ENCODE measurements at regions not wholly inside any gene's neighbourhood (a gene's known extent, or its start where the extent isn't known, plus 50 kb on each side); places are given as distances from the start of the nearest gene placed in this dataset.

DNA sequence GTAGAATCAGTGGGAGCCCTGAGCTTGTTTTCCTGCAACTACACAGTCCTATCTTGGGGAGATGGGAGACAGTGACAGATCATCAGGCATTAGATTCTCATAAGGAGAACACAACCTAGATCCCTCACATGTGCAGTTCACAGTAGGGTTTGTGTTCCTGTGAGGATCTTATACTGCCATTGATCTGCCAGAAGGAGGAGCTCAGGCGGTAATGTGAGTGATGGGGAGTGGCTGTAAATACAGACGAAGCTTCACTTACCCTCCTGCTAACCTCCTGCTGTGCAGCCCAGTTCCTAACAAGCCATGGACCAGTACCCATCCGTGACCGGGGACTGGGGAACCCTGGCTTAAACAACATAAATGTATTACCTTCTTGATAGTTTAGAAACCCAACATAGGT, 1034.1 kb downstream of the BCL11B start:
- Histone ChIP-seq H3K18ac (ENCODE audit: low read depth, low read length) (no peak overlapping the region), H3K4me3 (ENCODE audit: insufficient read depth, low read depth, low read length) (no peak overlapping the region), H2AFZ (replicated peaks; ENCODE audit: low read length, poor library complexity) (no peak overlapping the region), H2BK120ac (ENCODE audit: low read depth, low read length) (no peak overlapping the region), H3K56ac (ENCODE audit: extremely low read depth, insufficient read depth, low read length) (no peak overlapping the region), H3K4ac (ENCODE audit: low read depth, low read length) (no peak overlapping the region), H3K27me3 (ENCODE audit: control insufficient read depth, insufficient read depth, low read length) (no peaks in the 10 kb centered on the region), H3K4me1 (ENCODE audit: control insufficient read depth, insufficient read depth, low read length) (no peaks in the 10 kb centered on the region), H2BK5ac (ENCODE audit: low read depth, low read length, poor library complexity, severe bottlenecking) (no peak overlapping the region), H3K23ac (ENCODE audit: low read depth, low read length) (no peak overlapping the region), H3K36me3 (ENCODE audit: control insufficient read depth, insufficient read depth, low read length) (no peaks in the 10 kb centered on the region), H3K27ac (ENCODE audit: insufficient read depth, low read length) (no peak overlapping the region), H2AK9ac (replicated peaks; ENCODE audit: low read depth, low read length, poor library complexity) (no peak overlapping the region), H4K5ac (ENCODE audit: low read depth, low read length) (no peak overlapping the region), H3K9ac (ENCODE audit: low read depth, low read length) (no peak overlapping the region), H4K20me1 (ENCODE audit: insufficient read depth, low read length) (no peaks in the 10 kb centered on the region), H2BK20ac (ENCODE audit: low read depth, low read length) (no peak overlapping the region), H2BK15ac (ENCODE audit: low read depth, low read length) (no peak overlapping the region), H3K79me1 (ENCODE audit: low read depth in 1 of 2, low read length in 2 of 2) (no peaks in the 10 kb centered on the region), H4K91ac (ENCODE audit: insufficient read depth, low read depth, low read length) (no peak overlapping the region), H2AK5ac (ENCODE audit: low read depth, low read length) (no peak overlapping the region), H3K9me3 (ENCODE audit: control insufficient read depth, insufficient read depth, low read length) (peaks cover 24% of the 10 kb centered on the region), H3K9me1 (ENCODE audit: insufficient read depth, low read length) (no peaks in the 10 kb centered on the region), H3K4me2 (ENCODE audit: low read depth, low read length) (no peak overlapping the region), H4K8ac (ENCODE audit: low read depth in 2 of 2, low read length in 2 of 2) (no peak overlapping the region), H3K14ac (replicated peaks; ENCODE audit: low read depth, low read length) (no peak overlapping the region)
- BruUV-seq (replicated peaks), result no TSS peak
- intact Hi-C loops (cut with micrococcal nuclease), result no loop called here
- no peak for DNase-seq
- in situ Hi-C loops (cut with MboI; ENCODE audit: low sequenced_read_pairs), result no loop called here
- CTCF ChIA-PET, result no interaction called here
- ATAC-seq (ENCODE audit: low read depth), result no peak
- POLR2A ChIA-PET (ENCODE audit: unreplicated experiment), result no interaction called here
- WGBS, 2 experiments (ENCODE audit: extremely low coverage in 2 of 2, insufficient read length in 1 of 2), result no CpG with 5 or more reads among the region's 4 CpGs
- dilution Hi-C loops (cut with HindIII; ENCODE audit: low sequenced_read_pairs, unreplicated experiment), result no loop called here
- TF ChIP-seq NFE2L2 (IDR thresholded peaks at IDR 0.05; ENCODE audit: low read depth, low read length), result no peak
- no peak for TF ChIP-seq BHLHE40 (IDR thresholded peaks at IDR 0.05; ENCODE audit: low read depth, low read length)
- no peak for TF ChIP-seq MAZ (IDR thresholded peaks at IDR 0.05; ENCODE audit: borderline replicate concordance, low read depth, low read length)
- TF ChIP-seq RCOR1 (IDR thresholded peaks at IDR 0.05; ENCODE audit: insufficient replicate concordance, low read length), result no peak
- no peak for TF ChIP-seq POLR2A (IDR thresholded peaks at IDR 0.05; ENCODE audit: low read depth, low read length)
- no peak for TF ChIP-seq SMC3 (IDR thresholded peaks at IDR 0.05; ENCODE audit: low read depth, low read length)
- TF ChIP-seq CEBPB (IDR thresholded peaks at IDR 0.05; ENCODE audit: low read depth, low read length), result no peak
- TF ChIP-seq CHD1 (IDR thresholded peaks at IDR 0.05; ENCODE audit: low read depth, low read length), result no peak
- TF ChIP-seq MXI1 (IDR thresholded peaks at IDR 0.05; ENCODE audit: borderline replicate concordance, low read depth, low read length), result no peak
- no peak for TF ChIP-seq RAD21 (IDR thresholded peaks at IDR 0.05; ENCODE audit: low read length)
- TF ChIP-seq, protein P1, sequence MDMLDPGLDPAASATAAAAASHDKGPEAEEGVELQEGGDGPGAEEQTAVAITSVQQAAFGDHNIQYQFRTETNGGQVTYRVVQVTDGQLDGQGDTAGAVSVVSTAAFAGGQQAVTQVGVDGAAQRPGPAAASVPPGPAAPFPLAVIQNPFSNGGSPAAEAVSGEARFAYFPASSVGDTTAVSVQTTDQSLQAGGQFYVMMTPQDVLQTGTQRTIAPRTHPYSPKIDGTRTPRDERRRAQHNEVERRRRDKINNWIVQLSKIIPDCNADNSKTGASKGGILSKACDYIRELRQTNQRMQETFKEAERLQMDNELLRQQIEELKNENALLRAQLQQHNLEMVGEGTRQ (IDR thresholded peaks at IDR 0.05; ENCODE audit: low read depth, low read length), result no peak
- TF ChIP-seq, protein P2, sequence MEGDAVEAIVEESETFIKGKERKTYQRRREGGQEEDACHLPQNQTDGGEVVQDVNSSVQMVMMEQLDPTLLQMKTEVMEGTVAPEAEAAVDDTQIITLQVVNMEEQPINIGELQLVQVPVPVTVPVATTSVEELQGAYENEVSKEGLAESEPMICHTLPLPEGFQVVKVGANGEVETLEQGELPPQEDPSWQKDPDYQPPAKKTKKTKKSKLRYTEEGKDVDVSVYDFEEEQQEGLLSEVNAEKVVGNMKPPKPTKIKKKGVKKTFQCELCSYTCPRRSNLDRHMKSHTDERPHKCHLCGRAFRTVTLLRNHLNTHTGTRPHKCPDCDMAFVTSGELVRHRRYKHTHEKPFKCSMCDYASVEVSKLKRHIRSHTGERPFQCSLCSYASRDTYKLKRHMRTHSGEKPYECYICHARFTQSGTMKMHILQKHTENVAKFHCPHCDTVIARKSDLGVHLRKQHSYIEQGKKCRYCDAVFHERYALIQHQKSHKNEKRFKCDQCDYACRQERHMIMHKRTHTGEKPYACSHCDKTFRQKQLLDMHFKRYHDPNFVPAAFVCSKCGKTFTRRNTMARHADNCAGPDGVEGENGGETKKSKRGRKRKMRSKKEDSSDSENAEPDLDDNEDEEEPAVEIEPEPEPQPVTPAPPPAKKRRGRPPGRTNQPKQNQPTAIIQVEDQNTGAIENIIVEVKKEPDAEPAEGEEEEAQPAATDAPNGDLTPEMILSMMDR (conservative IDR thresholded peaks at IDR 0.05; ENCODE audit: low read depth, low read length), result no peak
- no peak for TF ChIP-seq FOS (IDR thresholded peaks at IDR 0.05; ENCODE audit: low read depth, low read length)
- no peak for TF ChIP-seq MAFK (IDR thresholded peaks at IDR 0.05; ENCODE audit: low read depth, low read length)
- TF ChIP-seq RFX5 (IDR thresholded peaks at IDR 0.05; ENCODE audit: low read depth, low read length), result no peak
- TF ChIP-seq, protein P3, sequence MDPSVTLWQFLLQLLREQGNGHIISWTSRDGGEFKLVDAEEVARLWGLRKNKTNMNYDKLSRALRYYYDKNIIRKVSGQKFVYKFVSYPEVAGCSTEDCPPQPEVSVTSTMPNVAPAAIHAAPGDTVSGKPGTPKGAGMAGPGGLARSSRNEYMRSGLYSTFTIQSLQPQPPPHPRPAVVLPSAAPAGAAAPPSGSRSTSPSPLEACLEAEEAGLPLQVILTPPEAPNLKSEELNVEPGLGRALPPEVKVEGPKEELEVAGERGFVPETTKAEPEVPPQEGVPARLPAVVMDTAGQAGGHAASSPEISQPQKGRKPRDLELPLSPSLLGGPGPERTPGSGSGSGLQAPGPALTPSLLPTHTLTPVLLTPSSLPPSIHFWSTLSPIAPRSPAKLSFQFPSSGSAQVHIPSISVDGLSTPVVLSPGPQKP (IDR thresholded peaks at IDR 0.05; ENCODE audit: borderline replicate concordance, low read depth, low read length), result no peak

Measured in IMR-90 (cell line).